ENCODE measurements at regions not wholly inside any gene's neighbourhood (a gene's known extent, or its start where the extent isn't known, plus 50 kb on each side); places are given as distances from the start of the nearest gene placed in this dataset.
"Not testable (repeated sequence)": the region's sequence is repeated elsewhere in the genome, so short reads cannot be mapped to it uniquely, and the experiment has no call there.

GRCh38 chr12:28097221-28097620 lies 93.0 kb upstream of the CCDC91 start:
- no peaks in the 10 kb centered on the region for H3K9me3 ChIP-seq
- H3K4me3 ChIP-seq: no peak overlapping the region
- DNase-seq (ENCODE audit: low spot score in 2 of 2): no peak
- H3K36me3 ChIP-seq: no peaks in the 10 kb centered on the region
- no peaks in the 10 kb centered on the region for H3K27me3 ChIP-seq
- TF ChIP-seq POLR2AphosphoS5 (IDR thresholded peaks at IDR 0.05) (no peak), POLR2A (IDR thresholded peaks at IDR 0.05) (no peak)
- TF ChIP-seq, protein P1, sequence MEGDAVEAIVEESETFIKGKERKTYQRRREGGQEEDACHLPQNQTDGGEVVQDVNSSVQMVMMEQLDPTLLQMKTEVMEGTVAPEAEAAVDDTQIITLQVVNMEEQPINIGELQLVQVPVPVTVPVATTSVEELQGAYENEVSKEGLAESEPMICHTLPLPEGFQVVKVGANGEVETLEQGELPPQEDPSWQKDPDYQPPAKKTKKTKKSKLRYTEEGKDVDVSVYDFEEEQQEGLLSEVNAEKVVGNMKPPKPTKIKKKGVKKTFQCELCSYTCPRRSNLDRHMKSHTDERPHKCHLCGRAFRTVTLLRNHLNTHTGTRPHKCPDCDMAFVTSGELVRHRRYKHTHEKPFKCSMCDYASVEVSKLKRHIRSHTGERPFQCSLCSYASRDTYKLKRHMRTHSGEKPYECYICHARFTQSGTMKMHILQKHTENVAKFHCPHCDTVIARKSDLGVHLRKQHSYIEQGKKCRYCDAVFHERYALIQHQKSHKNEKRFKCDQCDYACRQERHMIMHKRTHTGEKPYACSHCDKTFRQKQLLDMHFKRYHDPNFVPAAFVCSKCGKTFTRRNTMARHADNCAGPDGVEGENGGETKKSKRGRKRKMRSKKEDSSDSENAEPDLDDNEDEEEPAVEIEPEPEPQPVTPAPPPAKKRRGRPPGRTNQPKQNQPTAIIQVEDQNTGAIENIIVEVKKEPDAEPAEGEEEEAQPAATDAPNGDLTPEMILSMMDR (IDR thresholded peaks at IDR 0.05): no peak
- H3K4me1 ChIP-seq: no peaks in the 10 kb centered on the region
- no peak overlapping the region for H3K27ac ChIP-seq
- intact Hi-C loops (cut with DNase I; ENCODE audit: low total_unique reads): no loop called here

DNA sequence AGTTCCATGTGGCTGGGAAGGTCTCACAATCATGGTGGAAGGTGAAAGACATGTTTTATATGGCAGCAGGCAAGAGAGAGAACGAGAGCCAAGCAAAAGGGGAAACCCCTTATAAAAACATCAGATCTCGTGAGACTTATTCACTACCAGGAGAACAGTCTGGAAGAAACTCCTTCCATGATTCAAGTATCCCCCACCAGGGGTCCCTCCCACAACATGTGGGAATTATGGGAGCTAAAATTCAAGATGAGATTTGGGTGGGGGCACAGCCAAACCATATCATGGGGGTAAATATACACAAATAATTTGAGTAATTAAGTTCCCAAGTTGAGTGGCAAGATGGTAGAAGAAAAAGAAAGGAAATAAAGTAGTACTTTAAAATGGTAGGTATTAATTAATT lies 91.0 kb upstream of the CCDC91 start:
- H3K4me3 ChIP-seq; H3K4me1 ChIP-seq; H3K9me3 ChIP-seq; intact Hi-C loops (cut with DNase I; ENCODE audit: low total_unique reads); DNase-seq (ENCODE audit: low spot score in 2 of 2); H3K27ac ChIP-seq; H3K36me3 ChIP-seq; H3K27me3 ChIP-seq: not testable (repeated sequence)

- TF ChIP-seq POLR2A (IDR thresholded peaks at IDR 0.05) (no peak), POLR2AphosphoS5 (IDR thresholded peaks at IDR 0.05) (no peak)
- TF ChIP-seq, protein P1 (IDR thresholded peaks at IDR 0.05): no peak
- no peaks in the 10 kb centered on the region for H3K9me3 ChIP-seq
- no peak overlapping the region for H3K27ac ChIP-seq
- DNase-seq (ENCODE audit: low spot score in 2 of 2): no peak
- H3K36me3 ChIP-seq: no peaks in the 10 kb centered on the region
- H3K4me3 ChIP-seq: no peak overlapping the region
- intact Hi-C loops (cut with DNase I; ENCODE audit: low total_unique reads): no loop called here
- no peaks in the 10 kb centered on the region for H3K4me1 ChIP-seq
- no peaks in the 10 kb centered on the region for H3K27me3 ChIP-seq
Observed at GRCh38 chr12:28099871-28100270, 90.4 kb upstream of the CCDC91 start.

GRCh38 chr12:28100717-28101116 lies 89.5 kb upstream of the CCDC91 start:
- Histone ChIP-seq H3K36me3 (no peaks in the 10 kb centered on the region), H3K27ac (no peak overlapping the region), H3K4me1 (no peaks in the 10 kb centered on the region), H3K4me3 (no peak overlapping the region), H3K27me3 (no peaks in the 10 kb centered on the region), H3K9me3 (no peaks in the 10 kb centered on the region)
- no peak for DNase-seq (ENCODE audit: low spot score in 2 of 2)
- intact Hi-C loops (cut with DNase I; ENCODE audit: low total_unique reads): no loop called here
- TF ChIP-seq, protein P1 (IDR thresholded peaks at IDR 0.05): no peak
- TF ChIP-seq POLR2AphosphoS5 (IDR thresholded peaks at IDR 0.05) (no peak), POLR2A (IDR thresholded peaks at IDR 0.05) (no peak)

DNA sequence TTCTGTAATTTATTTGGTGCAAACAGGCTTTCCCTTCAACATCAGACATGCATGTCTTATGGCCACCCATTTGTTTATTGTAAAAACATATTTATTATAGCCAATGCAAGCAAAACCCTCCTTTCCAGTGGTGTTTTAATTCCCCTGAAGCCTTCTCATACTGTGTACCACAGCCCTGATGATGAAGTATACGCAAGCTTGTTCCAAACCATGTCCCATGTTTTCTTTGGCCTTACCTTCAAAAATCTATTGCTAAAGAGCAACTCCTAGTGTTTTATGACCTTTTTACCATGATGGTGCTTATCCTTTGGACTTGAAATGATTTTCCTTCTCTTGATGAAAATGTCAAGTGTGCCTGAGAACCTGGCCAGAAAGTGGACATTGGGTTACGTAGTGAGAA lies 85.9 kb upstream of the CCDC91 start:
- TF ChIP-seq POLR2AphosphoS5 (IDR thresholded peaks at IDR 0.05) (no peak), POLR2A (IDR thresholded peaks at IDR 0.05) (no peak)
- TF ChIP-seq, protein P1 (IDR thresholded peaks at IDR 0.05): no peak
- Histone ChIP-seq H3K4me1 (no peaks in the 10 kb centered on the region), H3K4me3 (no peak overlapping the region), H3K27ac (no peak overlapping the region), H3K36me3 (no peaks in the 10 kb centered on the region), H3K9me3 (no peaks in the 10 kb centered on the region), H3K27me3 (no peaks in the 10 kb centered on the region)
- intact Hi-C loops (cut with DNase I; ENCODE audit: low total_unique reads): no loop called here
- DNase-seq (ENCODE audit: low spot score in 2 of 2): no peak
